NB4 (cell line): ENCODE measurements at regions not wholly inside any gene's neighbourhood (a gene's known extent, or its start where the extent isn't known, plus 50 kb on each side); places are given as distances from the start of the nearest gene placed in this dataset.

Source experiments
- DNase-seq: peaks from one replicate; pipeline ENCODE4 v3.0.0; 2010; ENCODE audit warnings: low read depth
- H3K4me3 ChIP-seq: one replicate; pipeline ENCODE4 v1.5.1; 2011; ENCODE audit warnings: mild to moderate bottlenecking, low read depth, low read length, moderate library complexity
- CTCF ChIP-seq: IDR thresholded peaks from one replicate; pipeline ENCODE4 v1.5.1; 2012; ENCODE audit warnings: low read depth, low read length
- MAX ChIP-seq: IDR thresholded peaks from 2 replicates; pipeline ENCODE4 v1.6.1; 2011; ENCODE audit warnings: low read depth, low read length
- MYC ChIP-seq: IDR thresholded peaks from 2 replicates; pipeline ENCODE4 v1.6.1; 2011; ENCODE audit warnings: low read depth, low read length
- POLR2A ChIP-seq: IDR thresholded peaks from 2 replicates; pipeline ENCODE4 v1.6.1; 2011; ENCODE audit warnings: mild to moderate bottlenecking; ENCODE audit not compliant: insufficient read length; ENCODE audit errors: extremely low read depth

GRCh38 chr1:5744911-5745799, 247.1 kb downstream of the NPHP4 start:
- peak; percentile 21 for DNase-seq
- no peak for TF ChIP-seq CTCF
- no peak for TF ChIP-seq MAX
- TF ChIP-seq MYC: no peak
- TF ChIP-seq POLR2A: no peak

GRCh38 chr1:5744341-5744740, 247.9 kb downstream of the NPHP4 start:
- DNase-seq: no peak
- TF ChIP-seq MAX: no peak
- no peak for TF ChIP-seq CTCF
- no peak for TF ChIP-seq POLR2A
- no peak for TF ChIP-seq MYC
- H3K4me3 ChIP-seq: no peak overlapping the region

More at GRCh38 chr1:5744911-5745799, 247.1 kb downstream of the NPHP4 start:
- H3K4me3 ChIP-seq: no peak overlapping the region

- no peak for DNase-seq
- no peak overlapping the region for H3K4me3 ChIP-seq
- TF ChIP-seq MAX (no peak), POLR2A (no peak), MYC (no peak), CTCF (no peak)
Measured at GRCh38 chr1:5743435-5744095, 248.7 kb downstream of the NPHP4 start.

GRCh38 chr1:5742801-5743200, 249.4 kb downstream of the NPHP4 start:
- TF ChIP-seq CTCF: no peak
- no peak for TF ChIP-seq MYC
- no peak for TF ChIP-seq POLR2A
- TF ChIP-seq MAX: no peak
- no peak for DNase-seq
- H3K4me3 ChIP-seq: no peak overlapping the region

GRCh38 chr1:5742032-5742431, 250.2 kb downstream of the NPHP4 start:
- no peak overlapping the region for H3K4me3 ChIP-seq
- TF ChIP-seq CTCF: no peak
- TF ChIP-seq POLR2A: no peak
- DNase-seq: no peak
